Suprapubic skin (tissue), 4 donors: ENCODE measurements at regions not wholly inside any gene's neighbourhood (a gene's known extent, or its start where the extent isn't known, plus 50 kb on each side); places are given as distances from the start of the nearest gene placed in this dataset.

ENCODE experiments used
- CTCF ChIP-seq, 2 donors: fragments of 200-600 bp in 1 of 2; fragments of 450-650 bp in 1 of 2; sonication (generic) in 1 of 2; IDR thresholded peaks; one replicate each; pipeline ENCODE4 v1.5.1; 2016 to 2019; ENCODE audit warnings: antibody characterized with exemption in 2 of 2, mild to moderate bottlenecking in 1 of 2, moderate library complexity in 1 of 2
- EP300 ChIP-seq: sonication (generic); formaldehyde crosslinking; IDR thresholded peaks from one replicate; pipeline ENCODE4 v1.6.1; 2017; ENCODE audit warnings: antibody characterized with exemption
- POLR2A ChIP-seq, 2 donors: fragments of 450-650 bp; IDR thresholded peaks; one replicate each; pipeline ENCODE4 v1.6.1; 2017; ENCODE audit warnings: antibody characterized with exemption in 2 of 2, mild to moderate bottlenecking in 2 of 2, moderate library complexity in 2 of 2
- POLR2AphosphoS5 ChIP-seq, 3 donors: sonication (generic); formaldehyde crosslinking; IDR thresholded peaks; one replicate each; pipeline ENCODE4 v1.6.1; 2017; ENCODE audit warnings: antibody characterized with exemption in 3 of 3

- TF ChIP-seq CTCF (IDR thresholded peaks at IDR 0.05) (no peak), POLR2A (IDR thresholded peaks at IDR 0.05) (no peak), EP300 (no peak), POLR2AphosphoS5 (IDR thresholded peaks at IDR 0.05) (no peak)
Measured at GRCh38 chr11:134497586-134497985, 85.5 kb upstream of the B3GAT1 start.
